Skeletal muscle cell (primary cell): ENCODE measurements at regions not wholly inside any gene's neighbourhood (a gene's known extent, or its start where the extent isn't known, plus 50 kb on each side); places are given as distances from the start of the nearest gene placed in this dataset.
A peak's percentile ranks its signal among the peaks of the same experiment; 100 is the strongest.
"Not testable (repeated sequence)": the region's sequence is repeated elsewhere in the genome, so short reads cannot be mapped to it uniquely, and the experiment has no call there.

Source experiments
- DNase-seq: peaks from one replicate; pipeline ENCODE4 v3.0.0-alpha.2; 2010; ENCODE audit warnings: low read depth
- H3K4me3 ChIP-seq: 2 replicates; pipeline ENCODE4 v1.5.1; 2011; ENCODE audit warnings: low read depth, mild to moderate bottlenecking, control low read depth, low read length, moderate library complexity

GRCh38 chr3:65130782-65131181 lies 443.0 kb upstream of the ADAMTS9 start:
- DNase-seq, result no peak
- H3K4me3 ChIP-seq, result no peak overlapping the region

GRCh38 chr3:65128346-65128745 lies 440.5 kb upstream of the ADAMTS9 start:
- H3K4me3 ChIP-seq, result no peak overlapping the region
- no peak for DNase-seq

GRCh38 chr3:65126527-65127410 lies 439.0 kb upstream of the ADAMTS9 start:
- H3K4me3 ChIP-seq, result no peak overlapping the region
- peak; percentile 40 for DNase-seq

GRCh38 chr3:65120156-65120555 lies 432.4 kb upstream of the ADAMTS9 start:
- not testable (repeated sequence) for DNase-seq, H3K4me3 ChIP-seq

- no peak for DNase-seq
- H3K4me3 ChIP-seq, result no peak overlapping the region
Measured at GRCh38 chr3:65118912-65119499, 431.2 kb upstream of the ADAMTS9 start.

- DNase-seq, result no peak
- no peak overlapping the region for H3K4me3 ChIP-seq
Measured at GRCh38 chr3:65114041-65114440, 426.2 kb upstream of the ADAMTS9 start.

GRCh38 chr3:65112751-65113300 lies 425.0 kb upstream of the ADAMTS9 start:
- no peak overlapping the region for H3K4me3 ChIP-seq
- no peak for DNase-seq

- DNase-seq, result no peak
- H3K4me3 ChIP-seq, result no peak overlapping the region
Measured at GRCh38 chr3:65110661-65111060, 422.9 kb upstream of the ADAMTS9 start.

- H3K4me3 ChIP-seq, result no peak overlapping the region
- no peak for DNase-seq
Measured at GRCh38 chr3:65109966-65110500, 422.2 kb upstream of the ADAMTS9 start.

GRCh38 chr3:65107174-65107573 lies 419.4 kb upstream of the ADAMTS9 start:
- DNase-seq, result no peak
- no peak overlapping the region for H3K4me3 ChIP-seq

GRCh38 chr3:65101450-65101849 lies 413.6 kb upstream of the ADAMTS9 start:
- H3K4me3 ChIP-seq, result no peak overlapping the region
- no peak for DNase-seq

- H3K4me3 ChIP-seq, result no peak overlapping the region
- DNase-seq, result no peak
Measured at GRCh38 chr3:65098400-65098799, 410.6 kb upstream of the ADAMTS9 start.

- no peak overlapping the region for H3K4me3 ChIP-seq
- no peak for DNase-seq
Measured at GRCh38 chr3:65096110-65096745, 408.4 kb upstream of the ADAMTS9 start.

GRCh38 chr3:65094723-65095122 lies 406.9 kb upstream of the ADAMTS9 start:
- DNase-seq, result no peak
- H3K4me3 ChIP-seq, result no peak overlapping the region

- DNase-seq, result no peak
- no peak overlapping the region for H3K4me3 ChIP-seq
Measured at GRCh38 chr3:65093641-65094040, 405.8 kb upstream of the ADAMTS9 start.

- no peak for DNase-seq
- no peak overlapping the region for H3K4me3 ChIP-seq
Measured at GRCh38 chr3:65091565-65091964, 403.8 kb upstream of the ADAMTS9 start.

- DNase-seq, result no peak
- no peak overlapping the region for H3K4me3 ChIP-seq
Measured at GRCh38 chr3:65083240-65083639, 395.4 kb upstream of the ADAMTS9 start.

GRCh38 chr3:65081536-65081935 lies 393.7 kb upstream of the ADAMTS9 start:
- H3K4me3 ChIP-seq, result no peak overlapping the region
- DNase-seq, result no peak

GRCh38 chr3:65080432-65080831 lies 392.6 kb upstream of the ADAMTS9 start:
- no peak overlapping the region for H3K4me3 ChIP-seq
- no peak for DNase-seq

GRCh38 chr3:65079560-65079959 lies 391.8 kb upstream of the ADAMTS9 start:
- H3K4me3 ChIP-seq, result no peak overlapping the region
- no peak for DNase-seq
